HK-2 (cell line): ENCODE measurements at regions not wholly inside any gene's neighbourhood (a gene's known extent, or its start where the extent isn't known, plus 50 kb on each side); places are given as distances from the start of the nearest gene placed in this dataset.

ENCODE experiments used
- DNase-seq: peaks from one replicate; pipeline ENCODE4 v3.0.0-alpha.2; 2018; ENCODE audit not compliant: unreplicated experiment

GRCh38 chr16:79372503-79373184, 227.9 kb downstream of the MAF start:
- DNase-seq = peak; percentile 86

GRCh38 chr16:79370736-79371135, 229.8 kb downstream of the MAF start:
- no peak for DNase-seq

- DNase-seq = peak; percentile 32
Observed at GRCh38 chr16:79369796-79370195, 230.7 kb downstream of the MAF start.

GRCh38 chr16:79367822-79368221, 232.7 kb downstream of the MAF start:
- no peak for DNase-seq

GRCh38 chr16:79366635-79367034, 233.9 kb downstream of the MAF start:
- no peak for DNase-seq

GRCh38 chr16:79365702-79366101, 234.8 kb downstream of the MAF start:
- DNase-seq = no peak

GRCh38 chr16:79363484-79363883, 237.1 kb downstream of the MAF start:
- no peak for DNase-seq

- DNase-seq = no peak
Observed at GRCh38 chr16:79363035-79363434, 237.5 kb downstream of the MAF start.

GRCh38 chr16:79362300-79362970, 238.1 kb downstream of the MAF start:
- no peak for DNase-seq

- no peak for DNase-seq
Observed at GRCh38 chr16:79361132-79361751, 239.3 kb downstream of the MAF start.

GRCh38 chr16:79360267-79360666, 240.3 kb downstream of the MAF start:
- no peak for DNase-seq

- DNase-seq = no peak
Observed at GRCh38 chr16:79359082-79359481, 241.5 kb downstream of the MAF start.

- no peak for DNase-seq
Observed at GRCh38 chr16:79358188-79358587, 242.3 kb downstream of the MAF start.

- no peak for DNase-seq
Observed at GRCh38 chr16:79355600-79356358, 244.8 kb downstream of the MAF start.

- no peak for DNase-seq
Observed at GRCh38 chr16:79351927-79352326, 248.6 kb downstream of the MAF start.

GRCh38 chr16:79349803-79350202, 250.7 kb downstream of the MAF start:
- DNase-seq = no peak

- DNase-seq = no peak
Observed at GRCh38 chr16:79348521-79349306, 251.8 kb downstream of the MAF start.

GRCh38 chr16:79347277-79347676, 253.3 kb downstream of the MAF start:
- no peak for DNase-seq

GRCh38 chr16:79339863-79340262, 260.7 kb downstream of the MAF start:
- no peak for DNase-seq

- no peak for DNase-seq
Observed at GRCh38 chr16:79337906-79338305, 262.6 kb downstream of the MAF start.

GRCh38 chr16:79336437-79337229, 263.9 kb downstream of the MAF start:
- DNase-seq = no peak
